ENCODE measurements at regions not wholly inside any gene's neighbourhood (a gene's known extent, or its start where the extent isn't known, plus 50 kb on each side); places are given as distances from the start of the nearest gene placed in this dataset.
"Not testable (repeated sequence)": the region's sequence is repeated elsewhere in the genome, so short reads cannot be mapped to it uniquely, and the experiment has no call there.

DNA sequence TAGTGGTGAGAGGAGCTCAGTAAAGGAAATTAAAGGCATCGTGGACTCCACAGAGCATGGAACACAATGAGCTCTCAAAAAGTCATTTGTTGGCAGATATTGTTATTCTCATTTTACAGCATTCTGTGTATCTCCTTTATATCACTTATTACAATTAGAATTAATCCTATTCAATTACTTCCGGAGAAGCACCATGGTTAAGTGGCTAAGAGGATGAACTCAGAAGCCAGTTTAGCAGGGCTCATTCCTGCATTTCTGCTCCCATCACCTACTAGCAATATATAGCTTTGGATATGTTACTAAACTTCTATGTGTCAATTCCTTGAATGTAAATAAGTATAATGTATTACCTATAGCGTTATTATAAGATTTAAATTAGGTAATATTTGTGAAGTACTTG is 683.3 kb downstream of the IRS1 start:
- DNase-seq, result peak; percentile 36

- no peak for DNase-seq
These were observed 683.8 kb downstream of the IRS1 start for GRCh38 chr2:226115832-226116200.

DNA sequence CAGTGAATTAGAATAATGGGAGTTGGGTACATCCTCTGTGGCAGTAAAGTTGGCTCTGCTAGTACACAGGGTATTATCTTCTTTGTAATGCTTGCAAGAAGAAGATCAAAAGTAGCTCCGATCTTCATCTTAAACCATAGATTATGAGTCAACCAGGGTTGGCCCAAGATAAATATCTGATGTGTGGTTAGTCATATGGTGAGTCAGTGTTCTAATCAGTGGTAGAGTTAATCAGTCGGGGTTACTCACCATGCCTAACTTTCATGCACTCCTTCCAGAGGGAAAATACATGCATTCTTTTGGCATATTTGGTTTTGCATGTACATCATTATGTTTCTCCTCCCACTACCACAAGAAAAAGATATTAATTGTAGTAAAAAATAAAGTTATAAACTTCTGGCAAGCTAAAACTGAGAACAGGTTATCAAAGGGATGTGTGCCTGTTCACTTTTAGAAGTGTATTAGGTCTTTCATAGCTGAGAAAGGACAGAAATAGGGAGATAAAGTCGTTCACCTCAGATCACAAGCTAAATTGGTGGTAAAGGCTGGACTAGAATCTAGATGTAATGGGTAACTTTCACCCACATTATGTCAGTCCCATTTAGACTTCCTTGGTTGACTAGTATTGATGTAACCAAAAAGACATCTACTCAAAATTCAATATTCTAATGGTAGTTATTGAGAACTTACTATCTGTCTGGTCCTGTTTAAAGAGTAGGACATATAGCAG is 684.4 kb downstream of the IRS1 start:
- peak; percentile 10 for DNase-seq

- DNase-seq, result no peak
These were observed 685.2 kb downstream of the IRS1 start for GRCh38 chr2:226114436-226114835.

GRCh38 chr2:226098861-226099745 is 699.6 kb downstream of the NYAP2 start:
- peak; percentile 69 for DNase-seq

DNA sequence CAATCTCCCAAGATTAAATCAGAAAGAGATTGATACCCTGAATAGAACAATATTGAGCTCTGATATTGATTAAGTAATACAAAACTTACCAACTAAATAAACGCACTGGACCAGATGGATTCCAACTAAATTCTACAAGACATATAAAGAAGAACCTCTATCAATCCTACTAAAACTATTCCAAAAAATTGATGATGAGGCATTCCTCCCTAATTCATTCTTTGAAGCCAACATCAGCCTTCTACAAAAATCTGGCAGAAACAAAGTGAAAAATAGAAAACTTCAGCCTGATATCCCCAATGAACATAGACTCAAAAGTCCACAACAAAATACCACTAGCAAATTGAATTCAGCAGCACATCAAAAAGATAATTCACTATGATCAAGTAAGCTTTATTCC is 695.5 kb downstream of the NYAP2 start:
- no peak for DNase-seq

DNA sequence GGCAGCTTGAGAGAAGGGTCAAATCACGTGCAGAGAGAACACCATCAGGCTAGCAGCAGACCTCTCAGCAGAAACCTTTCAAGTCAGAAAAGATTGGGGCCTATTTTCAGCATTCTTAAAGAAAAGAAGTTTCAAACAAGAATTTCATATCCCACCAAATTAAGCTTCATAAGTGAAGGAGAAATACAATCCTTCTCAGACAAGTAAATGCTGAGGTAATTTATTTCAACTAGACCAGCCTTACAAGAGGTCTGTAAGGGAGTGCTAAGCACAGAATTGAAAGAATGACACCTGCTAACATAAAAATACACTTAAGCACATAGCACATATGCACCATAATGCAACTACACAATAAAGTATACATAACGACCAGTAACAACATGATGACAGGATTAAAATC is 693.9 kb downstream of the NYAP2 start:
- DNase-seq, result no peak

GRCh38 chr2:226088366-226088674 is 688.8 kb downstream of the NYAP2 start:
- no peak for DNase-seq

DNA sequence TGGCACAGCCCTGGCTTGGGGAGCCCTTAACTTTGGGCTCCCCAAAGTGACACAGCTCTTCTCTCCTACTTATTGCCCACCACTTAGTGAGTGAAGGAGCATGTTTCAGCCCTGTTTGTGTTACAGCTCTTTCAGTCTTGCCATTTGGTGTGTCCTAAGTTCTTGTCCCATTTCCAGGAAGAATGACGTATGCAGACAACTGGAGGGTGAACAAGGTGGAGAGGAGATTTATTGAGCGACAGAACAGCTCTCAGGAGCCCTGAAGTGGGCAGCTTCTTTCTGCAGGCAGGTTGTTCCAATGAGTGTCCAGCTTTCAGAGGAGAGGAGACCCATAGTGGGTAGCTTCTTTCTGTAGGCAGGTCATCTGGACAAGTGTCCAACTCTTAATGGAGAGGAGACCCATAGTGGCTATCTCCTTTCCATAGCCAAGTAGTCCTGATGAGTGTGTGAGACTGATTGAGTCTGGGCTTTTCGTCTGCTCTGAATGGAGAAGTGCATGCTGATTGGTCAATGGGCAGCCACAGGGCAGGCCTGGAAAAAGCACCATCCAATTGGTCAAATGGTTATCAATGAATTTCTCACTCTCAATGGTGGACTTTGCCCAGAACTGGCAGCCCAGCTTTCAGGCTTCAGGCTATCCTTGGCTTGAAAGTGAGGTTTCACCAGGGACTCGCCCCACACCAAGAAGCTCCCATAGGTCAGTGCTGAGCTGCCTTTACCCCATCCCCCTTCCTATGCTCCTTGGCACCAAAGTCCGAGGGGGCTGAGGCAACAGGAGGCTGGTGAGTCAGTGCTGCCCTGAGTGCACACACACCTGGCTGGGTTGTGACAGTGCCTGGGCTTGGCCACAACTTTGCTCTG is 688.2 kb downstream of the NYAP2 start:
- no peak for DNase-seq

DNA sequence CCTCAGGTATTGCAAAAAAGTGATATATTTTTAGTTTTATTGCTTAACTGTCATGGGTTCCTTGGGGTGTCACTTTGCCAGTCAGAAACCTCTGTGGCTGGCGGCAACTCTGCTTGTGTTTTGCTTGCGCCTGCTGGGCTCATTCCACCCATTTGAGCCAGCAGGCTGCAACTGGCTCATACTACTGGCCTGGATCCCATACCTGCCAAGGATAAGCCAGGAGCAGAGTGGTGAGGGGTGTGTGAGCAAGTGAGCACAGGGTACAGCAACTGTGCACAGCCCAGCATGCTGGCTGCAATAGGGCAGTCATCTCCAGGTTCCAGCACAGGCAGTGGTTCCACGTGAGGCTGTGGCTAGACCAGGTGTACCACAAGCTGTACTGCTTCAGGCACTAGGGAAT is 687.5 kb downstream of the NYAP2 start:
- DNase-seq, result no peak

GRCh38 chr2:226086190-226086589 is 686.7 kb downstream of the NYAP2 start:
- no peak for DNase-seq

- DNase-seq, result not testable (repeated sequence)
These were observed 685.9 kb downstream of the NYAP2 start for GRCh38 chr2:226085425-226085824.

DNA sequence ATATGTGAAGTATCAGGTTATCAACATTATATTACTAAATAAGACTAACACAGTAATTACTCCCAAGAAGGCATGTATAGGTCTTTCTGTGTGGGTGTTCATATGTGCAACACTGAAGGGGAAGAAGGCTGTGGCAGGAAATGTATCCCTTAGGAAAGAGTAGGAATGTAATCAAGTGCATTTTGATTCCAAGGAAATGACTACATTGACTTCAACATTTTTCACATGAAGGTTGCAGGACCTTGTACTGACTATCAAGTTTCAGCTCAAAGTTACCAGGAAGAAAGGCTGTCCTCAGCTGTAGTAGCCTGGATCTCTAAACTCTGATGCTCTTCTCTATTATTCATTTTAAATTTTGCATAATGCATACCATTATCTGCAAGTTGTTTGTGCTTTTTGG is 680.8 kb downstream of the NYAP2 start:
- no peak for DNase-seq

GRCh38 chr2:226079671-226080181 is 680.2 kb downstream of the NYAP2 start:
- DNase-seq, result no peak

GRCh38 chr2:226079196-226079595 is 679.7 kb downstream of the NYAP2 start:
- DNase-seq, result no peak

- DNase-seq, result peak; percentile 53
These were observed 679.2 kb downstream of the NYAP2 start for GRCh38 chr2:226078666-226079065.

DNA sequence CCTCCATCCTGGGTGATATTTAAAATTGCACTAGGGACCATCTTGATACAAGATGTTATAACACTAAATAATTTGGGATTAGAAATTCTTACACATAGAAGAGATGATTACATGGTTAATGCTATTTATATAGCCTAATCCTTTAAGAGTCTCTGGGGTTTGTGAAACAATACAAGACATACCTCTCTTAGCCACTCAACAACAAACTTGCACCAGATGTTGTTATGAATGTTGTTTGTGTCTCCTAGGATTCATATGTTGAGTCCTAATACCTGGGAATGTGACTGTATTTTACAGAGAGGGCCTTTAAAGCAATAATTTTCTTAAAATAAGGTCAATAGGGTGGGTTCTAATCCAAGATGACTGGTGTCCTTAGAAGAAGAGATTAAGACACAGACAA is 678.3 kb downstream of the NYAP2 start:
- peak; percentile 95 for DNase-seq

DNA sequence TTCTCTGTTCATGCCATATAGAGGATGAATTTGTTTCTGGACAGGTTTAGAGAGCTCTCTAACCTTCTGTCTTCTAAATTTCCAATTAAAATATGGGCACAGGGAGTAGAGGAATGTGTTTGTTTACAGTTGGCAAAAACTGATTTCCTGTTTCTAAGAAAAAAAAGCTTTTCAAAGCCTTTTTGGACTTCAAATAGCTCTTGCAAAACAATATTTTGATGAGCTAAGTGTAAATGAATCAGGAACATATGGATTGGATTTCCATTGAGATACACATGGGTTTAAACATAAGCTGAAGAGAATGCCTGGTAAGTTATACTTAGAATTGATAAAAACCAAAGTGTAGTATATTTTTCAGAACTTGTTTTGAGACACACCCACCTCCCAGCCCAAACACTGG is 677.5 kb downstream of the NYAP2 start:
- DNase-seq, result peak; percentile 35

DNA sequence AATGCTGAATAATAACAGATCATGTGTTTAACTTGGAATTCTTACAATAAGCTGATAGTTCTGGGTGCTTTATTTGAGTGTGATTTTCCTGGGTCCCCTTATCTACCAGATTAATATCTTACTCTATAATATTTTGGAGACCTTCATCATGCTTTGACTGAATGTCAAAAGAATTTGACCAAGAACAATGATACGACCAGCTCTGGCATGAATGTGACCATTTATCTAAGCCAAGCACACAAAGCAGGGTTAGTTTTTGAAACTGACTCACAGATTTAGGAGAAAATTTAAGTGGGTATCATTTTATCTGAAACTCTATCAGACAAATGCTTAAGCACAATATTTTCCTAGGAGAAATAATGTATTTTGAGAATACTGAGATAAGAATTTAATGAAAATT is 677.0 kb downstream of the NYAP2 start:
- DNase-seq, result no peak

GRCh38 chr2:226074391-226074790 is 674.9 kb downstream of the NYAP2 start:
- no peak for DNase-seq

- DNase-seq, result peak; percentile 31
These were observed 674.1 kb downstream of the NYAP2 start for GRCh38 chr2:226073496-226074160.

DNA sequence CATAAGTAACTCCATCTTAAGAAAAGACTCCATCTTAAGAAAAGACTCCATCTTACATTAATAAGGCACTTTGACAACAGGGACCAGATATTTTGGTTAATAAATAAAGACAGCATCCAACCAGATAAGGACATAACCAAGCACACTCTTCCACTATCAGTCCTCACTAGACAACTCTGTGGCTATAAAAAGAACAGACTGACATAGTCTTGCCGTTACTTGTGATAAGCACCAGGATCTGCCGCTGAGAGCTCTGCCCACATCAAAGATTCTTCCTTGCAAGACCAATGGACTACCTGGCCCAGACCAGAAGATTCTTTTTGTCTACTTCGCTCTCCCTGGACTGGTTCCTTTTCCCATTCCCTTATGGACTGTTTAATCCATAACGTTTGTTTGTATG is 667.4 kb downstream of the NYAP2 start:
- DNase-seq, result peak; percentile 29

GRCh38 chr2:226066391-226066790 is 666.9 kb downstream of the NYAP2 start:
- peak; percentile 89 for DNase-seq
